CD4-positive, alpha-beta T cell treated with Interleukin-21 for 1 hour (primary cell): ENCODE measurements at regions not wholly inside any gene's neighbourhood (a gene's known extent, or its start where the extent isn't known, plus 50 kb on each side); places are given as distances from the start of the nearest gene placed in this dataset.

ENCODE experiments used
- DNase-seq: peaks from one replicate; pipeline ENCODE4 v3.0.0-alpha.2; 2020

GRCh38 chr6:113120582-113121285 lies 736.4 kb upstream of the MARCKS start:
- no peak for DNase-seq

GRCh38 chr6:113121571-113121970 lies 735.6 kb upstream of the MARCKS start:
- no peak for DNase-seq

GRCh38 chr6:113122060-113122459 lies 735.1 kb upstream of the MARCKS start:
- no peak for DNase-seq

- no peak for DNase-seq
Measured at GRCh38 chr6:113125626-113126025, 731.5 kb upstream of the MARCKS start.

- no peak for DNase-seq
Measured at GRCh38 chr6:113127786-113128419, 729.2 kb upstream of the MARCKS start.

GRCh38 chr6:113128661-113129060 lies 728.5 kb upstream of the MARCKS start:
- no peak for DNase-seq

GRCh38 chr6:113129991-113130390 lies 727.2 kb upstream of the MARCKS start:
- no peak for DNase-seq

- no peak for DNase-seq
Measured at GRCh38 chr6:113137426-113137825, 719.7 kb upstream of the MARCKS start.

GRCh38 chr6:113140721-113141120 lies 716.4 kb upstream of the MARCKS start:
- DNase-seq, result no peak

GRCh38 chr6:113141901-113142300 lies 715.2 kb upstream of the MARCKS start:
- DNase-seq, result no peak

GRCh38 chr6:113142671-113143174 lies 714.4 kb upstream of the MARCKS start:
- DNase-seq, result no peak

GRCh38 chr6:113143206-113143605 lies 713.9 kb upstream of the MARCKS start:
- no peak for DNase-seq

- no peak for DNase-seq
Measured at GRCh38 chr6:113144117-113144516, 713.0 kb upstream of the MARCKS start.

- DNase-seq, result no peak
Measured at GRCh38 chr6:113146878-113147277, 710.3 kb upstream of the MARCKS start.

GRCh38 chr6:113147544-113147943 lies 709.6 kb upstream of the MARCKS start:
- no peak for DNase-seq

- DNase-seq, result no peak
Measured at GRCh38 chr6:113148566-113148965, 708.6 kb upstream of the MARCKS start.

- no peak for DNase-seq
Measured at GRCh38 chr6:113149511-113149910, 707.6 kb upstream of the MARCKS start.

- no peak for DNase-seq
Measured at GRCh38 chr6:113160306-113161017, 696.7 kb upstream of the MARCKS start.

GRCh38 chr6:113161018-113161315 lies 696.2 kb upstream of the MARCKS start:
- DNase-seq, result no peak

- no peak for DNase-seq
Measured at GRCh38 chr6:113162739-113163138, 694.4 kb upstream of the MARCKS start.

- no peak for DNase-seq
Measured at GRCh38 chr6:113168057-113168456, 689.1 kb upstream of the MARCKS start.

GRCh38 chr6:113169484-113169883 lies 687.7 kb upstream of the MARCKS start:
- no peak for DNase-seq

- DNase-seq, result no peak
Measured at GRCh38 chr6:113170454-113170853, 686.7 kb upstream of the MARCKS start.

- no peak for DNase-seq
Measured at GRCh38 chr6:113171882-113172281, 685.3 kb upstream of the MARCKS start.
